ENCODE measurements at regions not wholly inside any gene's neighbourhood (a gene's known extent, or its start where the extent isn't known, plus 50 kb on each side); places are given as distances from the start of the nearest gene placed in this dataset.

DNA sequence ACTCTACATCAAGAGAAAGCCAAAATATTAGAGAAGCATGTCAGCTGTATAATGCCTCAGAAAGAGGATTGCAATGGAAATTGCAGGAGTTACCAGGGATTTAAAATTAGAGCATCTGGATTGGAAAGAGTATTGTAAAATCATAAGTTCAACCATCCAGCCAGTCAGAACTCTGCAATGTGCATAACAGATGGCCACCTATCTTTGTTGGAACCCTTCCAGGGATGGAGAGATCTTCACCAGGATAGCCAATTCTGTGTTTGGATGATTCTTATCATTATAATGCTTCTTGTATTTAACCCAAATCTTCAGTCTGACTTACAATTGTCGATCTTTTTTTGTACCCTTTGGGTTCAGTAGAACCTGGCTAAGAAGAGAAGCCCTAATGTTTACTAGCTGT lies 164.4 kb downstream of the TLR4 start:
- Histone ChIP-seq H3K36me3 (no peaks in the 10 kb centered on the region), H3K27me3 (no peaks in the 10 kb centered on the region), H3K4me3 (no peak overlapping the region), H3K27ac (no peak overlapping the region), H3K9me3 (no peaks in the 10 kb centered on the region), H3K4me1 (no peaks in the 10 kb centered on the region)
- TF ChIP-seq, protein P1, sequence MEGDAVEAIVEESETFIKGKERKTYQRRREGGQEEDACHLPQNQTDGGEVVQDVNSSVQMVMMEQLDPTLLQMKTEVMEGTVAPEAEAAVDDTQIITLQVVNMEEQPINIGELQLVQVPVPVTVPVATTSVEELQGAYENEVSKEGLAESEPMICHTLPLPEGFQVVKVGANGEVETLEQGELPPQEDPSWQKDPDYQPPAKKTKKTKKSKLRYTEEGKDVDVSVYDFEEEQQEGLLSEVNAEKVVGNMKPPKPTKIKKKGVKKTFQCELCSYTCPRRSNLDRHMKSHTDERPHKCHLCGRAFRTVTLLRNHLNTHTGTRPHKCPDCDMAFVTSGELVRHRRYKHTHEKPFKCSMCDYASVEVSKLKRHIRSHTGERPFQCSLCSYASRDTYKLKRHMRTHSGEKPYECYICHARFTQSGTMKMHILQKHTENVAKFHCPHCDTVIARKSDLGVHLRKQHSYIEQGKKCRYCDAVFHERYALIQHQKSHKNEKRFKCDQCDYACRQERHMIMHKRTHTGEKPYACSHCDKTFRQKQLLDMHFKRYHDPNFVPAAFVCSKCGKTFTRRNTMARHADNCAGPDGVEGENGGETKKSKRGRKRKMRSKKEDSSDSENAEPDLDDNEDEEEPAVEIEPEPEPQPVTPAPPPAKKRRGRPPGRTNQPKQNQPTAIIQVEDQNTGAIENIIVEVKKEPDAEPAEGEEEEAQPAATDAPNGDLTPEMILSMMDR (IDR thresholded peaks at IDR 0.05) = no peak
- TF ChIP-seq POLR2AphosphoS5 (IDR thresholded peaks at IDR 0.05) (no peak), EP300 (IDR thresholded peaks at IDR 0.05) (no peak), POLR2A (IDR thresholded peaks at IDR 0.05) (no peak)
- WGBS, 2 donors = 90 to 95% methylated on average over 1 of the region's 1 CpG
- no peak for DNase-seq
- intact Hi-C loops (cut with DNase I) = no loop called here

DNA sequence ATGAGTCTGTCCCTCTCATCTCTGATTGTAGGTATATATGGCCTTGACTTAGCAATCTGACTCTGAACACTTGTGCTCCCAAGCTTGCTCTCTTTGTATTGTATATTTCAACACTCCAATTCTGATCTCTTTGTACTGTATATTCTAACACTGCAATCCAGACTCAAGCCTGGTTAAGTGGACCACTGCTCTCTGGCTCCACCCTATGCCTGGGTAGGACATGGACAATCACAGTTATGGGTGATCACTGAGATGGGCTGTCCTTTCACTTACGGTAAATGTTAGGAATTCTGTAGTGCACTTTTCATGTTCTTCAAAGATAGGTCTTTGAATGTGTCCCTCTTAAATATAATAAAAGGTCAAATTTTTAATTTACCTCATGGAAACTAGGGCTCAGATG lies 165.1 kb downstream of the TLR4 start:
- Histone ChIP-seq H3K36me3 (no peaks in the 10 kb centered on the region), H3K9me3 (no peaks in the 10 kb centered on the region), H3K27me3 (no peaks in the 10 kb centered on the region), H3K27ac (no peak overlapping the region), H3K4me1 (no peaks in the 10 kb centered on the region), H3K4me3 (no peak overlapping the region)
- DNase-seq = no peak
- WGBS, 2 donors = 87 to 91% methylated on average over 1 of the region's 1 CpG
- intact Hi-C loops (cut with DNase I) = no loop called here
- TF ChIP-seq POLR2AphosphoS5 (IDR thresholded peaks at IDR 0.05) (no peak), POLR2A (IDR thresholded peaks at IDR 0.05) (no peak), EP300 (IDR thresholded peaks at IDR 0.05) (no peak)
- TF ChIP-seq, protein P1 (IDR thresholded peaks at IDR 0.05) = no peak

DNA sequence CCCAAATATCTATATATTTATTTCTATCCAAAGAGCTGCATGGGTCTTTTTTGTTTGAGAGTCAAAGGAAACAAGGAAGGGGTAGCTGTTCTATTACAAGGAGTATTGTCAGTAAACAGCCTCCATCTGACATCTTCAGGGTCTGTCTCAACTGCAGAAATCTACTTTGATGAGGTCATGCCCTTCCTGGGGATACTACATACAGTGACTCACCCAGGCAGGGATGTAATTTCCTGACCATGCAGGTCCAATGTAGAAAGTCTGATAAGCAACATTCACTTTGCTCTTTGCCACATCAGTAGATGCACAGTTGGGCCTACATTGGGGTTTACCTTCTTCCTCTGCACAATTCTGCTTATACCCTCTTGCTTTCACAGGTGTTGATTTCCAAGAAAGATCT lies 165.5 kb downstream of the TLR4 start:
- H3K27me3 ChIP-seq = no peaks in the 10 kb centered on the region

DNA sequence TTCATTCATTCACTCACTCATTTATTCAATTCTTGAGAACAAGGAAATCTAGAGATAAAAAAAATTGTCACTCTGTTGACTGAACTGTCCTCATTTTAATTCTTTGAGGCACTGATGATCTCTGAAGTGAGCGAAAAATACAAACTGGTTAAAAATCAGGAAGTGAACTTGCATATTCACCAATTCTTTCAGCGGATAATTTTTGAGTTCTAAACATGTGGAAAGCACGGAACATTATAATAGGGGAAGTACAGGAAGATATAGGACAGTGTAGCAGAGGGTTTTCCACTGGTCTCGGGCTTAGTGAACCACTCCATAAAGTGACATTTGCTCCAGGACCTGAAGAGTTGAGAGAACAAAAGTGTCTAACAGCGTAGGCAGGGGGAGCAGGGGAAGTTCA lies 169.5 kb downstream of the TLR4 start:
- H3K27ac ChIP-seq = no peak overlapping the region
- H3K36me3 ChIP-seq = no peaks in the 10 kb centered on the region
- no peak overlapping the region for H3K4me3 ChIP-seq
- H3K4me1 ChIP-seq = no peaks in the 10 kb centered on the region
- intact Hi-C loops (cut with DNase I) = no loop called here
- DNase-seq = no peak
- WGBS, 2 donors = 72 to 88% methylated on average over 5 of the region's 5 CpGs
- H3K9me3 ChIP-seq = no peaks in the 10 kb centered on the region
- TF ChIP-seq POLR2A (IDR thresholded peaks at IDR 0.05) = no peak
- no peak for TF ChIP-seq EP300 (IDR thresholded peaks at IDR 0.05)
- no peak for TF ChIP-seq POLR2AphosphoS5 (IDR thresholded peaks at IDR 0.05)
- TF ChIP-seq, protein P1 (IDR thresholded peaks at IDR 0.05) = no peak
- H3K27me3 ChIP-seq = no peaks in the 10 kb centered on the region

More for the DNA sequence above, 165.5 kb downstream of the TLR4 start:
- H3K27ac ChIP-seq = no peak overlapping the region
- no peaks in the 10 kb centered on the region for H3K9me3 ChIP-seq
- H3K4me1 ChIP-seq = no peaks in the 10 kb centered on the region
- no peaks in the 10 kb centered on the region for H3K36me3 ChIP-seq
- TF ChIP-seq, protein P1 (IDR thresholded peaks at IDR 0.05) = no peak
- TF ChIP-seq EP300 (IDR thresholded peaks at IDR 0.05) (no peak), POLR2A (IDR thresholded peaks at IDR 0.05) (no peak), POLR2AphosphoS5 (IDR thresholded peaks at IDR 0.05) (no peak)
- no peak overlapping the region for H3K4me3 ChIP-seq
- DNase-seq = no peak
- intact Hi-C loops (cut with DNase I) = no loop called here

DNA sequence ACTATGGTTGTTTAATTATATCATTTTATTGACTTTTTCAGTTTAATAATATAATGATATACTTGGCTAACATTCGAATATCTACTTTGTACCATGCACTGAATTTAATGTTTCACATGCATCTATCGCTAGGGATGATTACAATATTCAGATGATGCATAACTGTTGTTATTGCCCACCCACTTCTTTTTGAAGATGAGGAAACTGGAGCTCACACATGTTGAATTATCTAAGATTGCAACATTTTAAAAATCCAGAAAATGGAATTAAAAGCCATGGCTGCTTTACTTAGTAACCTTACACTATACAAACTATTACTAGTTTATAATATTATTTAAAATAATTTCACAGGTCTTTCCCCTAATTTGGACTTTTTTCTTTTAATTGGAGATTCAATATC lies 171.7 kb downstream of the TLR4 start:
- 76 to 81% methylated on average over 2 of the region's 2 CpGs for WGBS, 2 donors
- no peak for TF ChIP-seq POLR2A (IDR thresholded peaks at IDR 0.05)
- TF ChIP-seq, protein P1 (IDR thresholded peaks at IDR 0.05) = no peak
- TF ChIP-seq EP300 (IDR thresholded peaks at IDR 0.05) = no peak
- TF ChIP-seq POLR2AphosphoS5 (IDR thresholded peaks at IDR 0.05) = no peak
- Histone ChIP-seq H3K4me3 (no peak overlapping the region), H3K27me3 (no peaks in the 10 kb centered on the region), H3K9me3 (no peaks in the 10 kb centered on the region), H3K27ac (no peak overlapping the region), H3K4me1 (no peaks in the 10 kb centered on the region), H3K36me3 (no peaks in the 10 kb centered on the region)
- no peak for DNase-seq
- intact Hi-C loops (cut with DNase I) = no loop called here
